WTC11 (cell line): ENCODE measurements at regions not wholly inside any gene's neighbourhood (a gene's known extent, or its start where the extent isn't known, plus 50 kb on each side); places are given as distances from the start of the nearest gene placed in this dataset.

Experiments used
- ATF1 ChIP-seq: sonication (generic); formaldehyde crosslinking; IDR thresholded peaks from 2 replicates; pipeline ENCODE4 v1.8.1; 2023; ENCODE audit warnings: mild to moderate bottlenecking, moderate library complexity, missing genetic modification reagents
- E2F1 ChIP-seq: sonication (generic); formaldehyde crosslinking; IDR thresholded peaks from 2 replicates; pipeline ENCODE4 v1.8.0; 2022; ENCODE audit warnings: mild to moderate bottlenecking, missing genetic modification reagents
- JUN ChIP-seq: sonication (generic); formaldehyde crosslinking; IDR thresholded peaks from 2 replicates; pipeline ENCODE4 v1.8.0; 2023; ENCODE audit warnings: mild to moderate bottlenecking, missing genetic modification reagents
- NR2C2 ChIP-seq: sonication (generic); formaldehyde crosslinking; IDR thresholded peaks from 2 replicates; pipeline ENCODE4 v1.8.0; 2022; ENCODE audit warnings: mild to moderate bottlenecking, missing genetic modification reagents
- RELA ChIP-seq: sonication (generic); formaldehyde crosslinking; IDR thresholded peaks from 2 replicates; pipeline ENCODE4 v1.8.1; 2022; ENCODE audit warnings: missing genetic modification reagents, mild to moderate bottlenecking, borderline replicate concordance
- SP1 ChIP-seq: sonication (generic); formaldehyde crosslinking; conservative IDR thresholded peaks from 2 replicates; pipeline ENCODE4 v1.8.1; 2022; ENCODE audit warnings: missing genetic modification reagents
- TEAD4 ChIP-seq: sonication (generic); formaldehyde crosslinking; IDR thresholded peaks from 2 replicates; pipeline ENCODE4 v1.8.0; 2022; ENCODE audit warnings: mild to moderate bottlenecking, missing genetic modification reagents
- USF2 ChIP-seq: sonication (generic); formaldehyde crosslinking; IDR thresholded peaks from 2 replicates; pipeline ENCODE4 v1.8.1; 2023; ENCODE audit warnings: mild to moderate bottlenecking, missing genetic modification reagents, moderate library complexity
- ZNF317 ChIP-seq: sonication (generic); formaldehyde crosslinking; IDR thresholded peaks from 2 replicates; pipeline ENCODE4 v1.8.1; 2023; ENCODE audit warnings: low read depth, mild to moderate bottlenecking, moderate library complexity, missing genetic modification reagents, borderline replicate concordance
- ZNF416 ChIP-seq: fragments of 250-450 bp; sonication (Bioruptor Pico); IDR thresholded peaks from 2 replicates; pipeline ENCODE4 v1.9.0; 2021; ENCODE audit warnings: mild to moderate bottlenecking, inconsistent platforms
- TF ChIP-seq, protein P1 (sequence below): sonication (generic); formaldehyde crosslinking; IDR thresholded peaks from 2 replicates; pipeline ENCODE4 v1.8.1; 2023; ENCODE audit warnings: mild to moderate bottlenecking, moderate library complexity, missing genetic modification reagents
- TF ChIP-seq, protein P2 (sequence below): fragments of 200-600 bp; IDR thresholded peaks from 2 replicates; pipeline ENCODE4 v1.8.0; 2022; ENCODE audit warnings: antibody characterized with exemption
- TF ChIP-seq, protein P3 (sequence below): sonication (generic); formaldehyde crosslinking; IDR thresholded peaks from 2 replicates; pipeline ENCODE4 v1.8.1; 2023; ENCODE audit warnings: mild to moderate bottlenecking, missing genetic modification reagents

- TF ChIP-seq JUN (CRISPR knock-in tag) (no peak), RELA (CRISPR knock-in tag) (no peak), E2F1 (no peak), SP1 (CRISPR knock-in tag) (no peak), ATF1 (CRISPR knock-in tag) (no peak), TEAD4 (CRISPR knock-in tag) (no peak), NR2C2 (CRISPR knock-in tag) (no peak), ZNF416 (no peak), USF2 (CRISPR knock-in tag) (no peak), ZNF317 (no peak)
- TF ChIP-seq, protein P1, sequence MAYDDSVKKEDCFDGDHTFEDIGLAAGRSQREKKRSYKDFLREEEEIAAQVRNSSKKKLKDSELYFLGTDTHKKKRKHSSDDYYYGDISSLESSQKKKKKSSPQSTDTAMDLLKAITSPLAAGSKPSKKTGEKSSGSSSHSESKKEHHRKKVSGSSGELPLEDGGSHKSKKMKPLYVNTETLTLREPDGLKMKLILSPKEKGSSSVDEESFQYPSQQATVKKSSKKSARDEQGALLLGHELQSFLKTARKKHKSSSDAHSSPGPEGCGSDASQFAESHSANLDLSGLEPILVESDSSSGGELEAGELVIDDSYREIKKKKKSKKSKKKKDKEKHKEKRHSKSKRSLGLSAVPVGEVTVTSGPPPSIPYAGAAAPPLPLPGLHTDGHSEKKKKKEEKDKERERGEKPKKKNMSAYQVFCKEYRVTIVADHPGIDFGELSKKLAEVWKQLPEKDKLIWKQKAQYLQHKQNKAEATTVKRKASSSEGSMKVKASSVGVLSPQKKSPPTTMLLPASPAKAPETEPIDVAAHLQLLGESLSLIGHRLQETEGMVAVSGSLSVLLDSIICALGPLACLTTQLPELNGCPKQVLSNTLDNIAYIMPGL, result no peak
- TF ChIP-seq, protein P2, sequence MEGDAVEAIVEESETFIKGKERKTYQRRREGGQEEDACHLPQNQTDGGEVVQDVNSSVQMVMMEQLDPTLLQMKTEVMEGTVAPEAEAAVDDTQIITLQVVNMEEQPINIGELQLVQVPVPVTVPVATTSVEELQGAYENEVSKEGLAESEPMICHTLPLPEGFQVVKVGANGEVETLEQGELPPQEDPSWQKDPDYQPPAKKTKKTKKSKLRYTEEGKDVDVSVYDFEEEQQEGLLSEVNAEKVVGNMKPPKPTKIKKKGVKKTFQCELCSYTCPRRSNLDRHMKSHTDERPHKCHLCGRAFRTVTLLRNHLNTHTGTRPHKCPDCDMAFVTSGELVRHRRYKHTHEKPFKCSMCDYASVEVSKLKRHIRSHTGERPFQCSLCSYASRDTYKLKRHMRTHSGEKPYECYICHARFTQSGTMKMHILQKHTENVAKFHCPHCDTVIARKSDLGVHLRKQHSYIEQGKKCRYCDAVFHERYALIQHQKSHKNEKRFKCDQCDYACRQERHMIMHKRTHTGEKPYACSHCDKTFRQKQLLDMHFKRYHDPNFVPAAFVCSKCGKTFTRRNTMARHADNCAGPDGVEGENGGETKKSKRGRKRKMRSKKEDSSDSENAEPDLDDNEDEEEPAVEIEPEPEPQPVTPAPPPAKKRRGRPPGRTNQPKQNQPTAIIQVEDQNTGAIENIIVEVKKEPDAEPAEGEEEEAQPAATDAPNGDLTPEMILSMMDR, result no peak
- TF ChIP-seq, protein P3, sequence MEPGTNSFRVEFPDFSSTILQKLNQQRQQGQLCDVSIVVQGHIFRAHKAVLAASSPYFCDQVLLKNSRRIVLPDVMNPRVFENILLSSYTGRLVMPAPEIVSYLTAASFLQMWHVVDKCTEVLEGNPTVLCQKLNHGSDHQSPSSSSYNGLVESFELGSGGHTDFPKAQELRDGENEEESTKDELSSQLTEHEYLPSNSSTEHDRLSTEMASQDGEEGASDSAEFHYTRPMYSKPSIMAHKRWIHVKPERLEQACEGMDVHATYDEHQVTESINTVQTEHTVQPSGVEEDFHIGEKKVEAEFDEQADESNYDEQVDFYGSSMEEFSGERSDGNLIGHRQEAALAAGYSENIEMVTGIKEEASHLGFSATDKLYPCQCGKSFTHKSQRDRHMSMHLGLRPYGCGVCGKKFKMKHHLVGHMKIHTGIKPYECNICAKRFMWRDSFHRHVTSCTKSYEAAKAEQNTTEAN (CRISPR knock-in tag), result no peak
These were observed 413.2 kb downstream of the EFNB2 start for GRCh38 chr13:106122234-106122633.
